HG03060 (cell line): ENCODE measurements at regions not wholly inside any gene's neighbourhood (a gene's known extent, or its start where the extent isn't known, plus 50 kb on each side); places are given as distances from the start of the nearest gene placed in this dataset.
"Not testable (repeated sequence)": the region's sequence is repeated elsewhere in the genome, so short reads cannot be mapped to it uniquely, and the experiment has no call there.

Source experiments
- ATAC-seq: cut with Tn5 transposase; IDR thresholded peaks from one replicate; pipeline ENCODE4 v1.9.1; 2021; ENCODE audit warnings: low read depth, moderate number of reproducible peaks; ENCODE audit not compliant: unreplicated experiment

DNA sequence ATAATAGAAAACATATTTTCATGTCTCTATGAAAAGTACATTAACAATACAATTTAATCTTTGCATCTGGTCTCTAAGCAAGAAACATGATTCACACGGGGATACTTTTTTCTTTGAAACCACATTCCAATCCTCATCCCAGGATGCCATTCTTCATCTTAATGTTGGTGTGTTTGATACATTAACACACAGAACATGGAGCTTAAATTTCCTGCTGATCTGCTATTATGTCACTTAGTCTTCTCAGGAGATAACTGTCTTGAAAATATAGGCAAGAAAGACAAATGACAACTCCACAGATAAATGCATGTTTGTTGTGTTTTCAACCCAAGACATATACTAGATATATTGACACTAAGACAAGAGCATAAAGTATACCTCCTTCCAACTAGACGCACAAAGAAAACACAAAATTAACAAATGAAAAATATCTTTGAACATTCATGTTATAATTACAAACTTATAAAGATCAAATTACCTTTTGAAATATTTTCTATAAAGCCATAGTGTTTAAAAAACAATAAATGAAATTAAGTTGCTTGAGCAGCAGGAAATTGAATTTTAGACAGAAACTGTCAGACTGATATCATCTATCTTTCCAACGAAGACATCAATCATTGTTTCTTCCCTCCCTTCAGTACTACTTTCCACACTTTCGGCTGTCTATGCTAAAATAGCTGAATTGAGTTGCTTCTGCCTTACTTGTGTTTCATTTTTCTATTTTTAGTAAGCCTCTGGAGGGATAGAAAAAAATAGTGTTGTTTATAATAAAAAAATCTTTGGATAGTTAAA lies 1676.7 kb upstream of the CDH9 start:
- ATAC-seq = no peak

DNA sequence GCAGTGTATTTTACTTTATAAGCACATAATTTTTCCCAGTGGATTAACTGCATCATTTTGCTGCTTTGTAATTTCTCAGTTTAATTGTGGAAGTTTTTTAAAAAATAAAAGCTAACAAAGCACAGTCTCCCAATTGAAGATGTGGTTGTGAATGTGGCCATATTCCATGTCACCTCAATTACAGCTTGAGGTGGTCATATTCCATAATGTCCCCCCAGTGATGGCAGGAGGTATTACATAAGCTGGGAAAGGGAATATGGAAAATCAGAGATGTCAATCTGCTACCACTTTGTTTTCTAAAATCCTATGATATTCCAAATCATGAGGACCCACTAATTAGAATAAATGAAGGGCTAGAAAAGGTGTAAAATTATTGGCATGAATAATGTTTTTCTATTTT lies 1672.0 kb upstream of the CDH9 start:
- no peak for ATAC-seq

DNA sequence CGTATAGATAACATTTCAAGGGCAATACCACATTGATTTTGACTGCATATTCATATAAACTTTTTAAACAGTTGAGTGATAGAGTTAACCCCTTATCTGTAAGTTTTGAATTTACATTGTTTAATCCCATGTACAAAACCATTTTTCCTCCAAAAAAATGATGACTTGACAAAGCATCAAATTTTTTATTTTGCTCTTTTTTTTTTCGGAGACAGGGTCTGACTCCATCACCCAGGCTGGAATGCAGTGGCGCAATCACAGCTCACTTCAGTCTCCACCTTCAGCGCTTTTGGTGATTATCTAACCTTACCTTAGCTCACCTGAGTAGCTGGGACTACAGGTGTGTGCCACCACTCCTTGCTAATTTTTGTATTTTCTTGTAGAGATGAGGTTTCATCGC lies 1670.1 kb upstream of the CDH9 start:
- no peak for ATAC-seq

DNA sequence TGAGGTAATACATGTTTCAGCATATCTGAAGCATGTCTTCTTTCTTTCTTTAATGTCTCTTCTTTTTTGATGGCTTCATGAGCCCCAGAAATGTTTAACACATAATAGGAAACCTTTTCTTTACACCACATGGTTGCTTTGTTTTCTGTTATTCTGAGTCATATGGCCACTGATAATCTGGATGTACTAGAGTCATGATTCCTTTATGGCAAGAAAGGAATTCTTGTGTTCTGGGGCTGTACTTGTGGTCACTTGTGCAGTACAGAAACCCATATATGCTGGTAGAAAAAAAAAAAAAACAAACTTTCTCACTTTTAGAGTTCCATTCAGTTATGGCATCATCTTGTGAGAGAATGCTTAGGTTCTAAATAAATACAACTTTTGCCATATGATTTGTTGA lies 1669.3 kb upstream of the CDH9 start:
- ATAC-seq = no peak

DNA sequence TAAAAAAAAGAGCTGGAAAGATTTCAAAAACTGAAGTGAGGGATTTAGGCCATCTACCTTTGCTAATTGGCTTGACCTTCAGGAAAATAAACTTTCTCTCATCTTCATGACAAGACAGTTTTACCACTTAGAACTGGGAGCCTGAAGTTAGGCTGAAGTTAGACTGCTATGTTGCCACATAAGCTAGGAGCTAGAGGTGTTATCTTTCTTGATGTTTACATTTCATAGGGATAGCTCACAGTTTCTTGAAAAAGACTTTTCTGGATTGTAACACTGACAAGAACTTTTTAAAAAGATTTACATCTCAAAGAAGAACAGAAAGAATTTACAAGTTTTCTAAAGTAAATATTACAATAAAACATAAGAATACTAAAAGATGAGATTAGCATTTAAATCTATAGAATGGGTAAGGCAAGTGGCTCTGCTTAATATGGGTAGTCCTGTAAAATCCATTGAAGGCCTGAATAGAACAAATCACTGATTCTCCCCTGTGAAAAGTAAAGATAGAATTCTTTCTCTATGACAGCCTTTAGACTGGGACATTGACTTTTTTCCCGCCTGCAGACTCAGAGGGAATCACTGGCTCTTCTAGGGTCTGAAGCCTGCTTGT lies 1665.4 kb upstream of the CDH9 start:
- no peak for ATAC-seq

DNA sequence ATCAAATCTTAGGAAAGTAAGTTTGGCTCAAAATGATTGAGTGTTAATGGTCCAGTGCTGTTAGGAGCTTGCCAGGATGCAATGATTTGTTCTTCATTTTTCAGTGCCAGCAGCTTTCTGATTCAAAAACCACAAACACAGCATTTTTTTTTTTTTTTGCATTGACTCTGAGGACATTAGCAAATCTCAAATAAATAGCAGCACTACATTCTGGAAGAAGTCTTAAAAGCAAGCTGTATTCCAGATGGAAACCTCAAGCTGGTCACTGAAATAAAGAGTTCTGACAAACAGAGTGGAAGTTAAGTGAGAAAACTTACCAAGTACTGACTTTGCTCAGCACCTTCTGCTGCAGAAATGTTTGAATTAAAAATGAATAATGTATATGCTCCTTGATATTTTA lies 1653.1 kb upstream of the CDH9 start:
- ATAC-seq = no peak

DNA sequence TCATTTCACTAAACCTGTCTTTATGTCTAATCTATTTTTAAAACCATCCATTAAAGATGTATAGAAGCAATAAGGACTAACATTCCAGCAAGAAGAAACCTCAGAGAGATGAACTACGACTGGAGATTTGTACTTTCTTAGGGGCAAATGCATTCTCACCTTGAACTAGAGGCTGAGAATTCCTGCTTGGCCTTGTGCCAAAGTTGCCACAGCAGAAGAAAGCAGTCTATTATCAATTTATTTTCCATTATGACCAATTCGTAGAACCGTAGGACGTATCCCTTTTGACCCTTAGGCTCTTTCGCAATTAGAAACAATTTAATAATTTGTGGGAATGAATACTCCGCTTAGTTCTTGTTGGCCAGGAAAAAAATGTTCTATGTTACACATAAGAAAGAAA lies 1647.4 kb upstream of the CDH9 start:
- ATAC-seq = no peak

DNA sequence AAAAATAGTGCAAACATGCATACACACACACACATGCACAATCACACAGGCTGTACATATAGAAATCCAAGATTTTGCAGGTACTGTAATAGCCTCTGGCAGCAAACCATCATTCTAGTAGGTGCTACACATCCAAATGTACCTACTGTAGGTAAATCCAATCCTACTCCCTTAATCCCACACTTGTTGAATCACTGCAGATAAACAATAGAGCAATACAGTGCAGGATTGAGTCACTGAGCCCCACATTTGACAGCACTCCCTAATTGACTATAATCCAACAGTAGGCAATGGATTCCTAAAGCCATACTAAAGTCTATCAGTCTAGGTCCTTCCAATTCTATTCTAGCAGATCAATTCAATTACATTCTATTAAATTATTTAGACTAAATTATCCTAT lies 1640.5 kb upstream of the CDH9 start:
- no peak for ATAC-seq

DNA sequence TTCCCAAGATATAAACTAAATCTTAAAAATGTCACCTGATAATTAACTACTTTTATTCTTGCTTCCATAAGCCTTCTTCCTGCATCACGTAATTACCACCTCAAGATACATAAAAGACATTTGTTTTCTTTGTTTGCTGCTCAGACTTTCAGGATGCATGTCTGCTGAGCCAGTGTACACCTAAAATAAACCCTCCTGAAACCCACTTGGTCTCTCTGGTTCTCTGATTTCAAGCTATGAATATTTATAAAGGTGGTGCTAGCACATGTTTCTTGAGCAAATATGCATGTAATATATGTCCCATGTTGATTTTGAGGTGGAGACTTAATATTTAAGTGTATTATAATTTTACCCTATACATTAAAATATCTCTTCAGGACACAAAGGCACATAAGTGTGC lies 1627.7 kb upstream of the CDH9 start:
- no peak for ATAC-seq

DNA sequence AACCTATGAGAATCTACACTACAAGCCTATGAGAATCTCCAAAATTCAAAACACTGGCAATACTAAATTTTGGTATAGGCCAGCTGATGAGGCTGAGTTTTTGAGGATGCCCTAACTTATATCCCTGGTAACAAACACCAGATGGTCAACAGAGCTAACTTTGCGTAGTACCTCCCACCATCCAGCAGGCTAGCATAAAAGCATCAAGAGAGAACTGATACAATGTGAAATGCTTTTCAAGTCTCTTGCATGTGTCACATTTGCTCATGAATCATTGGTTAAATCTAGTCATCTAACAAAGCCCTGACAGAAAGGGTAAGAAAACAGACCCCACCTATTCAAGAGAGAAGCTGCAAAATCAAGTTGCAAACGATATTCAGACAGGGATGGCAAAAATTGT lies 1609.7 kb upstream of the CDH9 start:
- ATAC-seq = no peak

DNA sequence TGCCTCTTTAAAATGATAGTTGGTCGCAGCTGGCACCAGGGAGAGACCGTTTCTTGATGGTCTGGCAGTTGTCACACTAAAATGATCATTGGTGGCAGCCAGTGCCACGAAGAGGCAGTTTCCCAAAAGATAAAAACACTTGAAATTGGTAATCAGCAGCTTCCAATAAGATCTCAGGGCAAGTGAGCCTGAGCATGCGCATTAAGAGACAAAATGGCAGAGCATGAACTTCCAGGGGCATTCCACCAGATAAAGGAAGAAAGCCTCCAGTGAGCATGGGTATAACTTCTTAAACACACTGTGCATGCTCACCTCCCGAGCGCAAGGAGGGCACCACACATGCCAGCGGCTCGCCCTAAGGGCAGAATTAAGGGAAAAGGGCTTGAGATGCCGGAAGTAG lies 1594.2 kb upstream of the CDH9 start:
- no peak for ATAC-seq

DNA sequence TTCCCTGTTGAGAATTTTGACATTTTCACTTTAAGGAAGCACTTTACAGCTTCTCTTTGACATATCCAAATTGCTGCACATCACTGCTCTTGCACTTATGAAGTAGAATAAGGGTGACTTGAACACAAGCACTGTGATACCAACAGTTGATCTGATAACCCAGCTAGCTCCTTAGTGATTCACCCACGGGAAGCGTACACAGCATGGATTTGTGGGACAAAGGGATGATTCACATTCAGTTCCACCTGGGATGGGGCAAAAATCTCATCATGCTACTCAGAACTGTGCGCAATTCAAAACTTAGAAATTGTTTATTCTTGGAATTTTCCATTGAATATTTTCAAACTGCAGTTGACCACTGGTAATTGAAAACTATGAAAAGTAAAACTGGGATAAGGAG lies 1565.5 kb upstream of the CDH9 start:
- ATAC-seq = no peak

DNA sequence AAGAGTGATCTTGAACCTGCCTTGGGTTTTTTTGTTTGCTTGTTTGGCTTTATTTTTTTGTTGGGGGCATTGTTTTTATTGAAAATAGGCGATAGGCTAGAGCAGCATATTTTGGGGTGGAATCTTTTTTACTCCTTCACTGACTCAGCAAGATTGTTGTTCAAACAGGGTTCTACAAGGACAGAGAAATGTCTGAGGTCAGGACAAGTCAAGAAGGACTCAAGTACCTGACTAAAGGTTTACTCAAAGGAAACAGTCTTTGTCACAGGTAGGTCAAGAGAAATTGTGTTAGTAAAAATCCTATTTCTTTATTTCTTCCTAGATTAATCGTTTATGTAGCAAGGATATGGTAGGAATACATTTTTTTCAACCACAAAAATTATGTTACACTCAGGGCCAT lies 1564.0 kb upstream of the CDH9 start:
- ATAC-seq = no peak

DNA sequence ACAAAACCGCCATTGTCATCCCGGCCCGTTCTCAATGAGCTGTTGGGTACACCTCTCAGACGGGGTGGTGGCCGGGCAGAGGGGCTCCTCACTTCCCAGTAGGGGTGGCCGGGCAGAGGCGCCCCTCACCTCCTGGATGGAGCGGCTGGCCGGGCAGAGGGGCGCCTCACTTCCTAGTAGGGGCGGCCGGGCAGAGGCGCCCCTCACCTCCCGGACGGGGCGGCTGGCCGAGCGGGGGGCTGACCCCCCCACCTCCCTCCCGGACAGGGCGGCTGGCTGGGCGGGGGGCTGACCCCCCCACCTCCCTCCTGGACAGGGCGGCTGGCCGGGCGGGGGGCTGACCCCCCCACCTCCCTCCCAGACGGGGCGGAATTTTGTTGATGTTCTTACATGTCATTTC lies 1558.3 kb upstream of the CDH9 start:
- not testable (repeated sequence) for ATAC-seq

DNA sequence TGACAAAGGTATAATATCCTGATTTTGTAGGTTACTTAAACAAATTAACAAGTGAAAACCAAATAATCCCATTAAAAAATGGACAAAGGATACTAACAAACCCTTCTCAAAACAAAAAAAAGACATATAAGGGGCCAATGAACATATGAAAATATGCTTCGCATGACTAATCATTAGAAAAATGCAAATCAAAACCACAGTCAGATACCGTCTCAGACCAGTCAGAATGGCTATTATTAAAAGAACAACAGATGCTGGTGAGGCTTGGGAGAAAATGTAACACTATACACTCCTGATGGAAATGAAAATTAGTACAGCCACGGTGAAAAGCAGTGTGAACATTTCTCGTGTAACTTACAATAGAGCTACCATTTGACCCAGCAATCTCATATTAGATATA lies 1542.2 kb upstream of the CDH9 start:
- no peak for ATAC-seq

DNA sequence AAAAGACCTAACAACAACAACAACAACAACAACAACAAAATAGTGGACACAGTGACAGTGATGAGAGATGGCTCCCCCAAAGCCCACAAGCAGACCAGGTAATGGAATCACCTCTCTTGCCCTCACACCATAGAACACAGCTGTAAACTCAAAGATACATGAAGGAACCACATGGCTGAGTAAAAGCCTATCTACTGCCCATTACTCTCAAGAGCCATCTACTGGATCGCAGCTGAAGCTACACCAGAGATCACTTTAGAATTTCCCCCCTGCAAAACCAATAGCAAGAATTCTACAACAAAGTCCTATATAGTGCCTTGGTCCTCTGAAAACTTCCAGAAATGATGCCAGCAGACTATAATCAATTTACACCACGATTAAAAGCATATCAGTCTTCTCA lies 1537.6 kb upstream of the CDH9 start:
- ATAC-seq = no peak

DNA sequence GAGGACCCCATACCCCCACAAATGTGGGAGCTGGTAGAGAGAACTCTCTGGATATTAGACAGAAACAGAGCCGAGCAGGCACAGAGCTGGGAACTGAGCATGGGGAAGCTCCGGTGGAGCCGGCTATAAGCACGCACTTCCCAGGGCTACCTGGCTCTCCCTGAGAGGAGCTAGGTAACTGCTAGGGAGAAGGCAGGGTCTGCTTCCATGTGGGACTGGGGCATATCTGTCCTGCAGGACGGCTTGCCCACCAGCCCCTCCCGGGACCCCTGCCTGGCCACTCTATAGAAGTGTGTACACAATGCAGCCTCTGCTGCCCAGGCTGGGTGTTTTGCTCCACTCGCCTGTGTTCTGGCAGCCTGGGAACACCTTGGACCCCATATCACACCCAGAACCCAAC lies 1537.0 kb upstream of the CDH9 start:
- no peak for ATAC-seq

DNA sequence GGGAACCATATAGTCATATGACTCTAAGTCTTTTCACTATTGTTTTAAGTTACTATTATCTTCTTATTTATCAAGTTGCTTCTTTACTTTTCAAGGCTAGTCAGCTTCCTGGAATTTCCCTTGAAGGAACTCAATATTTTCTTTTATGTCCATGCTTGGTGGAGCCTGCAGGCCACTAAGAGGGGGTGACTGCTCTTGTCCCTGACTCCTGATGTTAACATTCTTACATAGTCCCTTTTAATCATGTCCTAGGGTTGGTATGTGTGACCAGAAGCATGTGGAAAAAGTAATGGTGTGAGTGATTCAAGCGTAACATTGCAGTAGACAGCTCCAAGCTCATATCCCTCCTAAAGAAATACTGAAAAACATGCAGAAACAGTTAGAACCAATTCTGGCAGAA lies 1536.2 kb upstream of the CDH9 start:
- ATAC-seq = no peak

DNA sequence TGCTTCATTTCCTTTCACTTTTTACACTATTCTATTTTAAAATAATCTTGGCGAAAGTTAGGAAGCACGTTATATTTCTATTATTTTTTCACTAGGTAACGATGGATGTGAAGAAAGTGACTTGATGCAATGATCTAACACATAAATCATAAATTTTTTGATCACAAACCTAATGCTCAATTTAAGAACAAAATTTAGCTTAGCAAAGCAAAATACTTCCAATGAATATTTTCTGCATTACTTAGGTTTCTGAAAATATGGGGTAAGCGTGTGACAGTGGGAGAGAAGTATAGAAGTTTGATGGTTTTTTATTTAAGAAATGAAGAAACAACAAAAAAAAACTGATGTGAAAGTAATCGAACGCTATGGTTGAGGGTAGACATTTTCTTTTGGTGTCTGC lies 1528.7 kb upstream of the CDH9 start:
- ATAC-seq = no peak

DNA sequence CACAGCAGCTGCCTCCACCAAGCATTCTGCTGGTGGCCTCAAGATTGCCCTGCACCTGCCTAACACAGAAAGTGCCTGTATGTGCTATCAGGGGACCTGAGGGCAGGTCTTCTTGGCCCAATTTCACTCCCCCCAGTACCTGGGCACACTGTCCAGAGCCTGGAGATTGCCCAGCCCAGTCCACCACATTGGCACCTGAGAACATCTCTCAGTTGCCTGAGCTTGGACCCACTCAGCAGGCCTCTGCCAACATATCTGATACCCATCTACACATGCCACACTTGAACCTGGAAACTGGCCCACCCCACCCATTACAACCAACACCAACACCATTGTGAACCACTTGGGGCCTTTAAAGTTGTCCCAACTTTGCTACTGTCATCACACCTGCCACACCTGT lies 1523.1 kb upstream of the CDH9 start:
- no peak for ATAC-seq

DNA sequence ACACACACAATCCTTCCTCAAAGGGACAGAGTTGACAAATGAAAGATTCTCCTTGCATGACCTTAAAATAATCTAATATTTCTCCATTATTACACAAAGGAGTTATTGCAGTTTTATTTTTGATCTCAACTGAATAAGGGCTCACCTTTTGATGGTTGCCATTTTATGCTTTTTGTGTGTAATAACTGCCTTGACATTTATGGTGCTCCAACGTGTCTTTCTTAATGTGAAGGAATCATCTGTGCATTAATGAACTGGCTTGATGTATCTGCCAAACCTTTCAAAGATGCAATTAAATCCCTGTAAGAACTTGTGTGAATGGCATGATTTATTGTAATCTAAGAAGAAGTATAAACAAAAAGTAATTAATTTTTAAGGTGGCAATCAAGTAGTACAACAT lies 1519.8 kb upstream of the CDH9 start:
- no peak for ATAC-seq

DNA sequence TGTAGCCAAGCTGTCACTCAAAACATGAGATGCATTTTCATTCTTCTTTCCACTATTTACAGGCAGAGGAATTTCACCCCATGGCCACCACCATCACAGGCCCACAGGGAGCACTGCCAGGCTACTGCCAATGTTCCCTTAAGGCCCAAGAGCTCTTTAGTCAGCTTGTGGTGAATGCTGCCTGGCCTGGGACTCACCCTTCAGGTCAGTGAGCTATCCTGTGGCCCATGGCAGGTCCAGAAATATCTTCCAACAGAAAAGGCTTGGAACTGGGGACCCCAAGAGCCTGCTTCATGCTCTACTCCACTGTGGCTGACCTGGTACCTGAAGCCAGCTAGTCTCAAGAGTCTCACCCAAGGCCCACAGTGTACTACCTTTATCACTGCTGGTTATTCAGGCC lies 1518.7 kb upstream of the CDH9 start:
- no peak for ATAC-seq

DNA sequence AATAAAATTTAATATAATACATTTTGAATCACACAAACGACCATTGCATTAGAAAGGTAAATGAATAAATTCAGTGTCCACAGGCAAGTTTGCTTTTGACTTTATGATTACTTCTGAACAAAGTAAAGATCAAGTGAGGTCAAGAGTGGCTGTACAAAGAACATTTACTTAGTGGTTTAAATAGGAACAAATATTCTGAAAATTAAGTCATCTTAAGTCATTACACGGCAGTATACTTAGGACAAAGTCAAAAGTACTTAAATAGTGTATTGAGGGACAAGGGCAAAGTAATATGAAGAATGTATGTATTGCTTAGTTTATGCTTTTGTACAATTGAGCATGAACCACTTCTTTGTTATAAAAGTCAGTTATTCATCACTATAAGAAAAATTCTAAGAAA lies 1511.2 kb upstream of the CDH9 start:
- no peak for ATAC-seq
